NCI-H1092 treated with DMSO at 0.1 percent for 48 hours (cell line): ENCODE measurements at regions not wholly inside any gene's neighbourhood (a gene's known extent, or its start where the extent isn't known, plus 50 kb on each side); places are given as distances from the start of the nearest gene placed in this dataset.
"Not testable (repeated sequence)": the region's sequence is repeated elsewhere in the genome, so short reads cannot be mapped to it uniquely, and the experiment has no call there.

Experiments used
- DNase-seq: peaks from one replicate; lab custom pipeline; 2025; lab: John Stamatoyannopoulos, UW

DNA sequence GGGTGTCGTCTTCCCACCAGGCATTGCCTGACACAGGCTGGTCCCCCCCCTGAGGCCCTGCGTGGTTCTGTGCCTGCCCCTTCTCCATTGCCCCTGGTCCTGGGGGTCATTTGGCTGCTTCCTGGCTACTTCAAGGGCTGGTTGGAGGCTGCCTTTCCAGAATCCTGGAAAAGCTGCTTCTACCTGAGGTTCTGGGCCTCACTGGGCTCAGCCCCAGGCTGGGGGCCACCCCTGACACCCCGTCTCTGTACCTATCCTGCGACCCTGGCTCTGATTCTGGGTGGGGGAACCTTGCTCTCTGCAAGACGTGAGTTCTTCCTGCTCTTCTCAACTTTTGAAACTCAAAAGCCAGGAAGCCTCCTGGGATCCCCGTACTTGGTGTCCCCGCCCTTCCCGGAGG is 149.3 kb upstream of the PTPN1 start:
- no peak for DNase-seq

DNA sequence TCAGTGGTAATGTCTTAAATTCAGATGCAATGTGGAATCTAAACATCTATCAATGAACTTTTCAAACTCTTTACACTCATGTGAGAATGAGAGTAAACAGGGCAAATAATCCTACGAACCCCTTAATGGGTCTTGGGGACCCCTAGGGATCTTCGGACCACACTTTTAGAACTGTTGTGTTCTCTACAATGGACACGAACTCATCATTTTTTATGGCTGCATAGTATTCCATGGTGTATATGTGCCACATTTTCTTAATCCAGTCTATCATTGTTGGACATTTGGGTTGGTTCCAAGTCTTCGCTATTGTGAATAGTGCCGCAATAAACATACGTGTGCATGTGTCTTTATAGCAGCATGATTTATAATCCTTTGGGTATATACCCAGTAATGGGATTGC is 148.0 kb upstream of the PTPN1 start:
- not testable (repeated sequence) for DNase-seq

DNA sequence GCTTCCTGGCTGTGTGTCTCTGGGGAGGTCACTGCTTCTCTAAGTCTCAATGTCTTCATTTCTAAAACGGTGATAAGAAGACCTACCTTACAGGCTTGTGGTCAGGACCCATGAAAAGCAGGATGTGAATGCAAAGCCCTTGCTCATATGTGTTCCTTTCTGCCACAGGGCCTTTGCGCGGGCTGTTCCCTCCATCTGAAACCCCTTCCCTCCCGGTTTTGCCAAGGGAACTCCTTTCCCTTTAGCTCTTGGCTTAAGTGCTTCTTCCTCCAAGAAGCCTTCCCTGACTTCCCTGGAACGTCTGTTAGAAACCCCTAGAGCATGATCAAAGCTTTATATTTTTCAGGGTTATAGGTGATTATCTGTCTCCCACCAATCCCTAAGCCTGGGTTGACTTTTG is 147.2 kb upstream of the PTPN1 start:
- DNase-seq: no peak

DNA sequence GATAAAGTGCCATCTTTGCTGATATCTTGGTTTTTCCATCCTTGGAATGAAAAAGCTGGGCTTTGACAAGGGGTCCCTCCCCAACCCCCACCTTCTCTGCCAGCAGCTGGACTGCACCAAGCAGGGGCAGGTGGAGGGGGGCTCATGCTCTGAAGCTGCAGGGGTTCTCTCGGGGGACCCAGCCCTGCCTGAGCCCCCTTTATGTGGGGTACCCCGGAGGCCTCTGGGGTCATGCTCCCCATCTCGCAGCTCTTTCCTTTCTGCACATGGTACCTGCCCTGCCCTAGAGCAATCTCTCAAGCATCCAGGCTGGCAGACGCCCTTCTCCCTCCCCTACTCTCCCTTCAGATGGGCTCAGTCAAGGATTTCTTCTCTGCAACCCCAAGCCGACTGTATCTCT is 146.7 kb upstream of the PTPN1 start:
- DNase-seq: no peak

DNA sequence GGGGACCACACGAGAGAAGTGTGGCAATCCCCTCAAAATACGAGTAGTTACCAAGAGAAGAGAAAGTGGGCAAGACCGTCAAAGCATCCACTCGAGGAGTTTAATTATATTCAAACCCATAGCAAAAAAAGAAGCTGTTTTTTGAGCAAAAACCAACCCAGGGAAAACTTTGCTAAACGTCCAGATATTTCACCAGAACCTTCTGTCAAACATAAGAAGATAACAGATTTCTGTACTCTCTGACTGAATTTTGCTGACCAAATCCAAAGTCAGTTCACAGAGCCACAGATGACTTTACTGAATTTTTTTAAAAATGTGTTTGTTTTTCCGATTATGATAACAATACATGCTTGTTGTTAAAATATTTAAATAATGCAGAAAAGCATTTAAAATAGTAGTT is 145.6 kb upstream of the PTPN1 start:
- no peak for DNase-seq

DNA sequence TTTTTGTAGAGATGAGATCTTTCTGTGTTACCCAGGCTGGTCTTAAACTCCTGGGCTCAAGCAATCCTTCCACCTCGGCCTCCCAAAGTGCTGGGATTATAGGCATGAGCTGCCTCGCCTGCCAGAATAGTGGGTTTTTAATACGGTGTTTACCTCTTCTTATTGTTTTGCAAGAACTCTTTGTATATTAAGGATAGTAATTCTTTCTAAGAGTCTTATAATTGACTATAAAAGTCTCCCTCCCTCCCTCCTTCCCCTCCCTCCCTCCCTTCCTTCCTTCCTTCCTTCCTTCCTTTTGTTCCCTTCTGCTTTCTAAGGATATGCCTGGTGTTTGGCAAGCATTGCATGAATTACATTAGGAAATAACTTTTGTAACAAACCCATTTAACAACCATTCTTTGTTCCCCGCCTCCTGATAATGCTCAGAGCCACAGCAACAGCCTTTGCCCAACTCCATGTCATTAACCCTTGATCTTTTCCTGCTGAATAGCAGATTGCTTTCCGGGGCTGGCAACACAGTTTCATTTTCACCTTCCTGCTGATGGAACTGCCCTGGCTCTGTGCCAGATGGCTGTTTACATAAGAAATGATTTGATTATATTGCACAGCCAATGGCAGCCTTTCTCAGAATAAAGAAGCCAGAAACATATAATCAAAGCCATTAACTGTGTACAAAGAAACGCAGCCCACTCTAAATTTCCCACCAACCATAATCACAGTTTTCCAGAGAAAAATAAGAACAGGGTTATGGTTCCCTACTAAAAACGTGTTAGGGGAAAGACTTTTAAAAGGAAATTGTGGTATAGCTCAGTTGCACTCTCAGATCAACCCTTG is 143.7 kb upstream of the PTPN1 start:
- DNase-seq: peak; percentile 93

DNA sequence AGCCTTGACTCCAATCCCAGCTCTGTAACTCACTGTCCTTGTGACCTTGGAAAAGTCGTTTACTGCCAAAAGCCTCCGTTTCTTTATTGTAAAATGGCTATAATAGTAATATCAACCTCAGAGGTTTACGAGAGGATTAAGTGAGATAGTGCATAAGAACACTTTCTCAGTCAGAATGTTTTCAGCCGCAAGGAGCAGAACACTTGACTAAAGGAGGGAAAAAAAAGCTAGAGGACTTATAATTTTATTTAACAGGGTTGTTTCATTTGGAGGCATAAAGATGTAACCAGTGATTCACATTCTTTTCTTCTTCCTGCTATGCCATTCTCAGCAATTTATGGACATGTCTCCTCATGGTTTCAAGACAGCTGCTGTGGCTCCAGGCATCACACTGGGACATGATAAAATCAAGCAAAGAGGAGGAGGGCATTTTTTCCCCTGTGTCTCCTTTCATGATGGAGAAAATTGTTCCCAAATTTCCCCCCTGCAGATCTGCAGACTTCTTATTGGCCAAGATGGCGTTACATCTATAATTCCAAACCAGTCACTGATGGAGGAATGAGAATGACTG is 143.0 kb upstream of the PTPN1 start:
- peak; percentile 72 for DNase-seq

DNA sequence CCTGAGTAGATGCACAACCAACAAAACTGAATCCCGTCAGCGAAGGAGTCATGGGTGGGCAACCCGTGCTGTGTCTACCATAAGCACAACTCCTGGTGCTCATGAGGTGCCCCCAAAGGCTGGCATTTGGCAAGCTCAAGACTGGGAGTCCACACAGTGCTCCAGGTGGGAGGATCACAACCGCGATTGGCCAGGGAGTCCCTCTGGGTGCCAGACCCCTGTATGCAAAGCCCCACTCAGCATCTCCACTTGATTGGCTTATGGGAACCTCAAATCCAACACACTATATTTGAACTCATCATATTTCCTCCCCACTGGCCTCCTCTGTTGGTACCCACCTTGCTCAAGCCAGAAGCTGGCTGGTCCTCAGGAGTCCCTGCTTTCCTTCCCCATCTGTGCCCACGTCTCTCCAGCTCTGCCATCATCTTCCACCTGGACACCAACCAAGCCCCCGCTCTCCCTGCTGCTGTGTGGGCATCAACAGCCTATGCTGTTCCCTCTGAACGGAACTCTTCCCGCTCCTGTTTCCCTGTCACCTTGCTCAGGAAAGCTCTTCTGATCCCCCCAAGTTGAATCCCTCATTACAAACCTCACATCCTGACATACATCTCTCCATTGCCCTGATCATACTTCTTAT is 142.3 kb upstream of the PTPN1 start:
- DNase-seq: no peak

DNA sequence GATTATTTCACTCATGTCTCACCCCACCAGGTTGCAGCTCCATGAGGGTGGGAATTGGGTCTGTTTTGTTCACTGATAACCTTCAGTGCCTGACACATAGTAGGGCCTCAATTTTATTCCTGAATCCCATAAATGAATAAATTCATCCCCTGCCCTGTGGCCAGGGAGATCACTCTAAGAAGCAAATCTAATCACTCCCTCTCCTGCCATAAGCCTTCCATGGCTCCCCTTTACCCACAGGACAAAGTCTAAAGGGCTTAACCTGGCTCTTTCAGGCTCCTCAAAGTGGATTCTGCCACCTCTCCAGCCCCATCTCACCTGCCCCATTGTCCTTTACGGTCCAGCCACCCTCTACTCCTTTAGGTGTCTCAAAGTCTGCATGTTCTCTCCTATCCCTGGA is 141.8 kb upstream of the PTPN1 start:
- no peak for DNase-seq

DNA sequence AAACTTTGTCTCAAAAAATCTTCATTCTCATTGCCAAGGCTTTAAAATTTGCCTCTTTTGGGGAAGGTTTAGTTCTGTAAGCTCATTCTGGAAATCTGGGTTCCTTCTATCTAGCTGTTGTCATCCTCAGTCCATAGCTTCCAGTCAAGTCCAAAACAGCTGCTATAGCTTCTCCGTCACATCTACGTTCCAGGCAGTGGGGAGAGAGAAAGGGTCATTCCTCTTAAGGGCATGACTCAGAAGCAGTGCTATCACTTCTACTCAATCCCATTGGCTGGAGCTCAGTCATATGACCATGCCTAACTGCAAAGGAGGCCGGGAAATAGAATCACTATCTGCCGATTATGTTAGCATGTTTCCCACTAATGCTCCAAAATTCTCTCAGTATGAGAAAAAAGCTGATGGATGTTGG is 141.4 kb upstream of the PTPN1 start:
- DNase-seq: no peak

DNA sequence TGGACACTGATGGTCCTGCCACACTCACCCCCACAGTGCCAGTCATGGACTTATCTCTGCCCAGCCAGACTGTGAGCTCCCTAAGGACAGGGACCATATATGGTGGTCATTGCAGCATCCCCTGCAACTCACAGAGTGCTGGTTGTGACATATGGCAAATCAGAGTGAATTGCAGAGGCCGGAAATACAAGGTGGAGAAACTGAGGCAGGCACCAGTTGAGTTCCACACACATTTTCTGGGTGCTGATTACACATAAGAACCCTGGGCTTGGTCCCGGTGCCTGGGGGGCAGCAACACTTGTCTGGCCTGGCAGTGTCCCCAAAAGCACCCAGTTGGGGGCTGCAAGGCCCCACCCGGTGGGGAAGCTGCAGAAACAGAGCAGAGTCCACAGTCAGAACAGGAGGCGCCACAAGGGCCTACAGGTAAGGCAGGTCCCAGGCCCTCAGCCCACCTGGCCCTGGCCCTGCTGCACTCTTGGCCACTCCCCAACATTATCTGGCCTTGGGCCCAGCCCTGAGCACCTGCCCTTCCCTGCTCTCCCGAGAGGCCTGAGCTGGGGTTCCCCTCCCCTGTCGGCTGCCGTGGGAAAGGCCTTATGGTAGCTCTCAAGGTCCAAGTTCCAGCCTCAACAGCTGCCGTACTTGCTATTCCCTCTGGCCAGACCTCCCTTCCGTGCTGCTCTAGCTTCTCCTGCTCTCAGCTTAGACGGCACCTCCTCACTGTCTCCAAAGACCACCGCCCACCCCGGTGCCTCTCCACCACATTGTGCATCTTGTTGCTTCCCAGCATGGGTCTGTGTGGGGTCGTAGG is 140.8 kb upstream of the PTPN1 start:
- DNase-seq: peak; percentile 74

DNA sequence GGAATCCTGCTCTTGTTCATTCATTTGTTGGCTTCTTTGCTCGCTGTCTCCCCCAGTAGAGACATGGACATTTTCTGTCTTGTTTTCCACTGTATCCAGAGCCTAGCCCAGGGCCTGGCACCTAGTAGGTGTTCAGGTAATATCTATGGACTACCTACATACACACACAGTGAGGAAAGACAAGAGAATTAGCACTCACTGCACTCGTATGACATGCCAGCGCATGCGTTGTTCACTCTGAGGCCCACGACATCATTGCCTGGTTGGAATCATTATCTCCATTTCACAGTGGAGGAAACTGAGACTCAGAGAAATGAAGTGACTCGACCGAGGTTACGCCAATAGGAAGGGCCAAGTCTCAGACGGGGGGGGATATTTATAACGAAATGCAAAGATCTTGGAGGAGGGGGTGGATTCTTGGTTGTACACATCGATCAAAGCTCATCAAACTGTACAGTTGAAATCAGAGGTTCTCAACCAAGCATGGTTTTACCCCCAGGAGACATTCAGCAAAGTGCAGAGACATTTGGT is 140.1 kb upstream of the PTPN1 start:
- no peak for DNase-seq

DNA sequence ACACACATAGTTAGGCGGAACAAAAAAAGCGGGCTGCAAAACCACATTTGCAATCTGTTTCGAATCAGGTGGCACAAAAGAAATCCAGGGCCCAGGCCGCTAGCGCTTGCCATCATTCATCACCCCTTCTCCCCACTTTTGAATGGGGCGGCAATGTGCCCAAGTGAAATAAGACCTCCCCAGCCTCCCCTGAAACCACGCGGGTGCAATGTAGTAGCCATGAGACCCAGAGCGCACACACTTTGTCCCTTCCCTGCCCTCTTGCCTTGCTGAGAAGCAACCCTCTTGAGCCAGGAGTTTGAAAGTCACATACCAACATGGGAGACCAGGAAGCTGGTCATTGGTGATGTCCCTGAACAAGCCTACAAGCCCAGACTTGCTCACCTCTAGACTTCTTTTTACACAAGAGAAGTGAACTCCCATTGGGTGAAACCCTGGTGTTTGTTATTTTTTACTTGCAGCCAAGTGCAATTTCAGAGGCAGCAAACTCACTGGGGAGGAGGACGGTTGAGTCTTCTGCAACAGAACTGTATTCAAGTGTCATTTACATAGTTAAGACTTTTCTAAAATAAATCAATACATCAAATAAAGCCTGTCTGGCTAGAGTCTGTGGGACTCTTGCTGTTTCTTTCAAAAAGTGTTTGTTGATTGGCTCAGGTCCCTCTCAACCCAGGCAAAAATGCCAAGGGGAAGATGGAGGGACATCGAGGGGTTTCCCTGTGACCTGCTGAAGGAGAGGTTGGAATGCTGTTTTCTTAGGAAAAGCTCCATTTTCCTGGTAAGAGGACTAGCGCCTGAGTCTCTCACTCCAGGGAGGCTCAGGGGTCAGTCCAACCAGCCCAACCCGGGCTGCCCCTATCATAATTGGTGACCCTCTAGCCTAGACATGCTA is 138.1 kb upstream of the PTPN1 start:
- no peak for DNase-seq

DNA sequence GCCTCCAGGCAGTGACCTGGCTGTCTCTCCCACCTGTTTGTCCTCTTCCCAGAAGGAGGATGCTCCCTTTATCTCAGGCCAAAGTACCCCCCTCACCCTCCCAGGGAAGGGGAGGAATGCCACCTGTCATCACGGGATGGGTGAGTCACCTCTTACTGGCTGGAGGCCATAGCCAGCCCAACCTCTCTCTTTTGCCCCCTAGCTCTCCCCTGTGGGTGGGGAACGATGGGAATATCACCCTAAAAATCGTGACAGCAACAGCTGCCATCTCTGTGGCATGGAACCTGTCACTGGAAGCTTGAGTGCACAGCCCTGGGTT is 137.5 kb upstream of the PTPN1 start:
- DNase-seq: no peak

DNA sequence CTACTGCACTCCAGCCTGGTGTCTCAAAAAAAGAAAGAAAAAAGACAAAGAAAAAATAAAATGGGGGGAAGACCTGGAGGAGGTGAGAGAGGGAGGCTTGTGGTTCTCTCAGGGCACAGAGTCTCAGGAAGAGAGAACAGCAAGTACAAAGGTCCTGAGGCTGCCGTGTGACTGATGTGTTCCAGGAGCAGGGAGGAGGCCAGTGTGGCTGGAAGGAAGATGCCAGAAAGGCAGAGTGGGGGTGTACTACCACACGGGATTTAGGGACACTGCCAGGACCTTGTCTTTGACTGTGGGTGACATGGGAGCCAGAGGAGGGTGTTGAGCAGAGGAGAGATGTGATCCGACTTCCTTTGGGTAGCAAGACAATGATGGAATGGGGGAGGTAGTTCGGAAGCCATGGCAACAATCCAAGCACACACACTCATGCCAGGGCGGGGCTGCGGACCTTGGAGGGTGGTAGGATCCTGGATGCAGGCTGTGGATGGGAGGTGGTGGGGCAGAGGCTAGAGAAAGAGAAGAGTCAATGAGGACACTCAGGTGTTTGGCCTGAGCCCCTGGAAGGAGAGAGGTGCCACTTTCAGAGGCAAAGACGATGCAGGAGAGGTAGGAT is 136.4 kb upstream of the PTPN1 start:
- no peak for DNase-seq

DNA sequence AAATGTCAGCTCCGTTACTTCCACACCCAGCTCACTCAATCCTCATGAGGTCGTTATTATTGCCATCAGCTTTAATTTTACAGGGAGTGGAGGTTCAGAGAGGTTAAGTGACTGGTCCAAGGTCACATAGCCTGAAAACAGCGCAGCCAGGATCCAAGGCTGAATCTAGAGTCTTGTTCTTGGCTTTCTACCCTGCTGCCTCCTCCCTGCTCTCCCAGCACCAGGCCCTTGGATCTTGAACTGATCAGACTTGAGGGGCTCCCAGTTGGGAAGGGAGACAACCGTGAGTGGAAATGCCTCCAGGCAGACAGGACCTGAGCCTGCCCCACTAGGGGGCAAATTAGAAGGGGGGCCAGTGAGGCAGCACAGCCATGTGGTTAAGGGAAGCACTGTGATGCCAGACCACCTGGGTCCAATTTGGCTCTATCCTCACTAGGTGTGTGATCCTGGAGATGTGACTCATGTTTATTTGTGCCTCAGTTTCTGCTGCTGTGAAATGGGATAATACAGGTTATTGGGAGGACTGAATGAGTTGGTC is 135.6 kb upstream of the PTPN1 start:
- no peak for DNase-seq

DNA sequence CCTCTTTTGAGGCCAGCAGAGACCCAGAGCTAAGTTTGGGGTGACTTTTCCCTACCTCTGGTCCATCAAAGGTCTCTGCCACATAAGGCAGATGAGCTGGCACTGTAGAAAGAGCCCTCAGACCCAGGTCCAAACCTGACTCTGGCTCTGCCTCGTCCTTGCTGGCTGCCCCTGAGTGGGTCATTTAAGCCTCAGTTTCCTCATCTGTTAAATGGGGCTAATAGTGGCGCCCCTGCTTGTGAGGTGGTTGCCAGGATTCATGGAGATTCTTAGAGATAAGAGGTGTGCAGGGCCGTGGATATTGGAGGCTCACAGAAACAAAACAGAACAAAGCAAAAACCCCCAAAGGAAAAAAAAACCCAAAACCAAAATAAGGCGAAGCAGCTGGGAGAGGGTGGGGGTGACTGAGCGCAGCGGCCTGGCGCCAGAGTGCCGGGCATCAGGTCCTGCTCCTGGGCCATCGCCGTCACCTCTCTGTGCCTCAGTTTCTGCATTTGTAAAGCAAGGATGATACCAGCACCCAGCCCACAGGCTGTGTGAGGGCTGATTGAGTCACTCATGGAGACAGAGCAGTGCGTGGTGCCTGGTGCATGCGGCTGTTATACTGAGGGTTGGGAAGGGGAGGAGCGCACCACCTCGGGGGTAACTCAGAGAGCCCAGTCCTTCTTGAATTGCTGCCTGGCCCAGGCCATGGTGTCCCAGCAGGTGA is 133.8 kb upstream of the PTPN1 start:
- no peak for DNase-seq

DNA sequence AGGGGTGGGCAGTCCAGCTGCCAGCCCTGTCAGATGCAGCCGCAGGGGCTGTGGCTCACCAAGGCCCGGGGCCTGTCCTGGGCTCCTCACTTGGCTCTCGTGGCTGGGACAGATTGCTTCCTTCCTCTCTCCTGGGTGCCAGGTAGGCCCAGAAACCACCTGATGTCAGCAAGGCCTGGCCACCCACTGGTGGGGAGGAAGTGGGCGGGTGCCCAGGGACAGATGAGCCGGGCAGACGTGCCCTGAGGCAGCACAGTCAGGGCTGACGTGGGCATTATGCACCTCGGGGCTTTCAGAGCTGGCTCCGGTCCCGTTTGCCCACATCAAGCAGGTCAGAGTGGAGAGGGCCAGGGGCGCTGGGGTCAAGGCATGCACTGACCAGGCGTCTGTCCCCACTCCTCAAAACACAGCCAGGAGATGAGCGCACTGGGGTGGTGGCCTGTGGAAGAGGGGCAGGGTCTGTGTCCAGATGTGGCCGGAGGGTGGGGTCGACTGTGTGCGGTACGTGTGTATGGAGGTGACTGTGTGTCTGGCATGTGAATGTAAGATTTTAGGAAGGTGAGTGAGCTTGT is 133.2 kb upstream of the PTPN1 start:
- DNase-seq: no peak

DNA sequence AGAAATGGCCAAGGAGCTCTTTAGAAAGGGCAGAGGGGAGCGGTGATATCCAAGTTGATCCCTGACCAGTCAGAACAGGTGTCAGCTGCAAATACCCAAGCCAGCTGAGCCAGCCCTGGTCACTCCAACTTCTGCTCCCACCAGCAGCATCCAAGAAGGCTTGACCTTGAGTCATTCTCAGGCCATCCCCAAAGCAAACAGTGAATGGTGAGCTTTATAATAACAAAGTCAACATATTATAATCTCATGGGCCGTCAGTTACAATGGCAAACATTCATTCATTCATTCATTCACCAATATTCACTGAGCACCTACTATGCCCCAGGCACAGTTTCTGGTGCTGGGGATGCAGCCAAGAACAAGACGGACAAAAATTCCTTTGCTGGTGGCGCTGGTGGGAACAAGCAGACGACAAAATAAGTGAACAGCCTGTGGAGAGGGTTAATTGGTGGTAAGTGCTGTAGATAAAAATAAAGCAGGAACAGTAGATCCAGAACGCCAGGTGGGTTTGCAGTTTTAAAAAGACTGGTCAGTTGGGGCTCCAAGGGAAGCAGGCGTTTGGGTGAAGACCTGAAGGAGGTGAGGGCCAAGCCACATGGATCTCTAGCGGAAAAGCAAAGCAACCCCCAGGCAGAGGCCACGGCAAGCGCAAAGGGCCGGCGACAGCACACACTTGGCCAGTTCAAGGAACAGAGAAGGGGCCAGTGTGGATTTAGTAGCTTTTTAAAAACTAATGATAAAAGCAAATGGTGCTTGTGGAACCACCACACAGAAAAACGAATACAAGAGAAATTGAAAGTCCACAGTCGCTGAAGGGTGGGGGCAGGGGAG is 131.8 kb upstream of the PTPN1 start:
- no peak for DNase-seq
